HAP-1 (cell line): ENCODE measurements at regions not wholly inside any gene's neighbourhood (a gene's known extent, or its start where the extent isn't known, plus 50 kb on each side); places are given as distances from the start of the nearest gene placed in this dataset.

Experiments used
- DNase-seq, 2 experiments: peaks; one replicate each; pipeline ENCODE4 v3.0.0-alpha.2; 2016 to 2020; ENCODE audit warnings: low spot score in 2 of 2
- H3K27me3 ChIP-seq: fragments of 250-450 bp; sonication (Bioruptor Pico); 2 replicates; pipeline ENCODE4 v1.5.1; 2020; ENCODE audit warnings: low read depth, mild to moderate bottlenecking, moderate library complexity
- H3K36me3 ChIP-seq: fragments of 250-450 bp; sonication (Bioruptor Pico); replicated peaks from 2 replicates; pipeline ENCODE4 v1.5.1; 2020; ENCODE audit warnings: mild to moderate bottlenecking
- H3K4me1 ChIP-seq: fragments of 250-450 bp; sonication (Bioruptor Pico); 2 replicates; pipeline ENCODE4 v1.5.1; 2020; ENCODE audit warnings: mild to moderate bottlenecking
- H3K4me3 ChIP-seq: fragments of 250-450 bp; sonication (Bioruptor Pico); 2 replicates; pipeline ENCODE4 v1.5.1; 2020; ENCODE audit warnings: mild to moderate bottlenecking, moderate library complexity
- H3K9me3 ChIP-seq: fragments of 250-450 bp; sonication (Bioruptor Pico); 2 replicates; pipeline ENCODE4 v1.5.1; 2020; ENCODE audit warnings: mild to moderate bottlenecking, moderate library complexity
- in situ Hi-C: fragments of 300-500 bp; cut with MboI; formaldehyde crosslinking; loops from 3 replicates; pipeline ENCODE4 v1.14.3; 2020; ENCODE audit warnings: low sequenced_read_pairs, inconsistent platforms, mixed read lengths

- Histone ChIP-seq H3K4me3 (no peak overlapping the region), H3K27me3 (peaks cover 32% of the 10 kb centered on the region), H3K36me3 (no peaks in the 10 kb centered on the region), H3K4me1 (no peaks in the 10 kb centered on the region), H3K9me3 (no peaks in the 10 kb centered on the region)
- no peak for DNase-seq
- in situ Hi-C loops: loop anchor here (10.0 kb wide), 1 partner anchor 143 kb away; no protein-coding TSS in a partner anchor
Observed at GRCh38 chr16:66131895-66132294, 234.6 kb upstream of the CDH5 start.

- no peak for DNase-seq
- Histone ChIP-seq H3K4me3 (no peak overlapping the region), H3K27me3 (peaks cover 32% of the 10 kb centered on the region), H3K36me3 (no peaks in the 10 kb centered on the region), H3K9me3 (no peaks in the 10 kb centered on the region), H3K4me1 (no peaks in the 10 kb centered on the region)
- in situ Hi-C loops: loop anchor here (10.0 kb wide), 1 partner anchor 144 kb away; no protein-coding TSS in a partner anchor
Observed at GRCh38 chr16:66131156-66131807, 235.2 kb upstream of the CDH5 start.

DNA sequence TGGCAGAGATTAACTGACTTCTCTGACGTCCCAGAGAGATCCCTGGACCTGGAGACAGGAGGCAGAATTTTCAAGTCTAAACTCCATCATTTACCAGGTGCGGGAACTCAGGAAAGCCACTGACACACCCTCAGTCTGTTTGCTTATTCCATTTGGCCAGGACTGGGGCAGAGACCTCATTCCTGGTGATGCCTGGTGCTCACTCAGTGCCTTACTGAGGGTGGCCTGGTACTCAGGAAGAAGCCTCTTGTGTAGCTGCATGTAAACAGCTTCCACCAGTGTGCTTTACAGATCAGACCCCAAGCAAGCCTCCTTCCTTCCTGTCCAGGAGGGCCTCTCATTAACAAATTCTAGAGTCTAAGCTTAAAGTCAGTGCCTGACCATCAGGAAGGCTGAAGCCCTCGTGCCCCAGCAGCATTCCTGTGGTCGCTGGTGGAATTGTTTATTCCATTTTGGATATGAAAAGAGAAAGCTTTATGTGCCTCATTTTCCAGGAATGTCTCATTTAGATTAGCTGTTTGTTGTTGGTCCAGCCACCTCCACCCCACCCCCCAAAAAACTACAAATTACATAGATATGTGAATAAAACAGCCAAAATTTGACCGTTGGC, 236.1 kb upstream of the CDH5 start:
- no peaks in the 10 kb centered on the region for H3K36me3 ChIP-seq
- no peak for DNase-seq

DNA sequence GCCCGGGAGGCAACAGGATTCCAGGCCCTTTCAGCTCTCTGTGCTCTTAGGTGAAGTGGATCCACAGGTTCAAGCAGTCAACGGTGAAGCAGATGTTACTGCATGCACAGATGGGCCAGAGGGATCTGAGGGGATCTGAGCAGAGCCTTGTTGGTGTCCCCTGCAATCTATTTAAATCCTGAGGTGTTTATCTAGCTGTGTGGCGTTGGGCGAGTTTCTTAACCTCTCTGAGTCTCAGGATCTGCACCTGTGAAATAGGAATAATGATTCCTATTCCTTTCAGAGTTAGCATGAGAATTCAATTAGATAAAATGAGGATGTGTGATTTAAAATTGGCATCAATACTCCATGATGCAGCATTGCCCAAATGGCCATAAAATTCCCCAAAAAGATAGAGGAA, 237.3 kb upstream of the CDH5 start:
- Histone ChIP-seq H3K4me3 (no peak overlapping the region), H3K36me3 (no peaks in the 10 kb centered on the region), H3K9me3 (no peaks in the 10 kb centered on the region), H3K4me1 (no peaks in the 10 kb centered on the region), H3K27me3 (peaks cover 32% of the 10 kb centered on the region)
- in situ Hi-C loops: no loop called here
- DNase-seq: no peak

More for the DNA sequence above, 236.1 kb upstream of the CDH5 start:
- in situ Hi-C loops: loop anchor here (10.0 kb wide), 1 partner anchor 144 kb away; no protein-coding TSS in a partner anchor
- no peaks in the 10 kb centered on the region for H3K4me1 ChIP-seq
- peaks cover 32% of the 10 kb centered on the region for H3K27me3 ChIP-seq
- no peaks in the 10 kb centered on the region for H3K9me3 ChIP-seq
- H3K4me3 ChIP-seq: no peak overlapping the region

GRCh38 chr16:66128371-66128770, 238.1 kb upstream of the CDH5 start:
- no peaks in the 10 kb centered on the region for H3K36me3 ChIP-seq
- H3K9me3 ChIP-seq: no peaks in the 10 kb centered on the region
- in situ Hi-C loops: no loop called here
- no peak for DNase-seq
- peaks cover 32% of the 10 kb centered on the region for H3K27me3 ChIP-seq
- no peaks in the 10 kb centered on the region for H3K4me1 ChIP-seq
- H3K4me3 ChIP-seq: no peak overlapping the region

GRCh38 chr16:66127459-66128370, 238.8 kb upstream of the CDH5 start:
- no peak overlapping the region for H3K4me3 ChIP-seq
- no peaks in the 10 kb centered on the region for H3K36me3 ChIP-seq
- no peak for DNase-seq
- H3K9me3 ChIP-seq: no peaks in the 10 kb centered on the region
- in situ Hi-C loops: no loop called here
- no peaks in the 10 kb centered on the region for H3K4me1 ChIP-seq
- H3K27me3 ChIP-seq: peaks cover 32% of the 10 kb centered on the region

DNA sequence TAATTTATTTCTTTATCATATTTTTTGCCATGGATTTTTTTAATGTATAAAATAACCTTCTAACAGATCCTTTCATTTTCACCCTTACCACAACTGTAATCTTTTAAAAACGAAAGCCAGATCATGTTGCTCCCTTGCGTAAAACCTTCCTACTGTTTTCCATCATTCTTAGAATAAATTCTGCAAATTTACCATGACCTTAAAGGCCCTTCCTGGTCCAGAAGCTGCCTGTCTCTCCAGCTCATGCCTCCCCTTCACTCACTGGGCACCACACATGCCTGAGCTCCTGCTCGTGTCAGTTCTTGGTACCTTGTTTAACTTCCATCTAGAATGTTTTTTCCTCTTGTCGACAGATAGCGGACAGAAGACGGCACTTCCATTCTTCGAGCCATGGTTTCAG, 245.0 kb upstream of the CDH5 start:
- H3K4me1 ChIP-seq: no peaks in the 10 kb centered on the region
- H3K9me3 ChIP-seq: no peaks in the 10 kb centered on the region
- H3K36me3 ChIP-seq: no peaks in the 10 kb centered on the region
- H3K27me3 ChIP-seq: no peaks in the 10 kb centered on the region
- in situ Hi-C loops: no loop called here
- DNase-seq: no peak
- H3K4me3 ChIP-seq: no peak overlapping the region

GRCh38 chr16:66120656-66121055, 245.8 kb upstream of the CDH5 start:
- in situ Hi-C loops: no loop called here
- no peaks in the 10 kb centered on the region for H3K27me3 ChIP-seq
- DNase-seq: no peak
- H3K4me1 ChIP-seq: no peaks in the 10 kb centered on the region
- H3K9me3 ChIP-seq: no peaks in the 10 kb centered on the region
- H3K36me3 ChIP-seq: no peaks in the 10 kb centered on the region
- H3K4me3 ChIP-seq: no peak overlapping the region

DNA sequence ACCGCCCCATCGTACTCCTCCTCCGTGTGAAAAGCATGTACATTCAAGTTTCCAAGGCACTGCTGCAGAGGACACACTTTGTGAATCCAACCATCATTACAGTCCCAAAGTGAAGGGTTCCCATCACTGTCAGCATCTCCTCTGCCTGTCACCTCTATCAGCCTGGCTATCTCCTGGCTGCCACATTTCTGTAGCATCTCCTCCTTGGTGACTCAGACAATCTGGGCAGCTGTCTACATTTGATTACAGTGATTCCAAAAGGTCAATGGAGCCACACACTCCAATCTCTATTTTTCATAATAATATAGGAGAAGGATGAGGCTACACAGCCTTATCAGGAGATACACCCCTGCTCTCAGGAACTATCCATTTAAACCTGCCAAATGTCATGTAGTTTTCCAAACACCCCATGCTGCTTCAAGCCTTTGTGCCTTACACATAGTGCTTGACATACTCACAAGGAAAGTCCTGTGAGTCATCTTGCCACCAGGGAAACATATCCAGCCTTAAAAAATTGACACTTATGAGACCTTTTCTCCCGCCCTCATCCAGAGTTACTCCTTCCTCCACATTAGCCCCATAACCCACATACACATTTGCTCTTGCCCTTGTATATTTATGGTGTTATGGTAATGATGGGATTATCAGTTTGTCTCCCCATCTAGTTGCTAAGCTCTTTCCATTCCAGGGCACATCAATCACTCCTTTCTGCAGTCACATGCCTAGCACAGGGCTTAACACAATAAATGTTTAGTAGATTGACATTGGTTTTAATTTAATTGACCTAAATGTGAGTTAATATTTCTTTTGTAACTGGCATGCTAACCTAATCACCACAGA, 250.1 kb upstream of the CDH5 start:
- Histone ChIP-seq H3K36me3 (no peaks in the 10 kb centered on the region), H3K9me3 (no peaks in the 10 kb centered on the region), H3K4me1 (no peaks in the 10 kb centered on the region), H3K4me3 (no peak overlapping the region), H3K27me3 (no peaks in the 10 kb centered on the region)
- DNase-seq: no peak
- in situ Hi-C loops: no loop called here

DNA sequence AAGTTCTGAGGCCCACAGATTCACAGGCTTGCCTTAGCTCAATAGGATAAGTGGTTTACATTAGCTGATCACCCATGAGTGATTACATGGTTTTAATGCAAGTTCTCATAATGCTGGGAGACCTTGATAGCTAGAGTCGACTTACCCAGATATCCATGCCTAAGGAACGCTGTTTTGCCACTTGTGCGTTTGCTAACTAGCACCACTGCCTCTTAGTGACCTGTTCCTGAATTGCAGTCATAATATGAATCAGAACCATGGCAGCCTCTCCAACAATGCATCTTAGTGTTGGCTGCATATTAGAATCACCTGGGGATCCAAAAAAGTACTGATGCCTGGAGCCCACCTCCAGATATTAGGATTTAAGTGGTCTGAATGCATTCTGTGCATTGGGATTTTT, 251.1 kb upstream of the CDH5 start:
- no peak overlapping the region for H3K4me3 ChIP-seq
- no peaks in the 10 kb centered on the region for H3K4me1 ChIP-seq
- in situ Hi-C loops: no loop called here
- no peaks in the 10 kb centered on the region for H3K27me3 ChIP-seq
- no peaks in the 10 kb centered on the region for H3K36me3 ChIP-seq
- DNase-seq: no peak
- no peaks in the 10 kb centered on the region for H3K9me3 ChIP-seq

DNA sequence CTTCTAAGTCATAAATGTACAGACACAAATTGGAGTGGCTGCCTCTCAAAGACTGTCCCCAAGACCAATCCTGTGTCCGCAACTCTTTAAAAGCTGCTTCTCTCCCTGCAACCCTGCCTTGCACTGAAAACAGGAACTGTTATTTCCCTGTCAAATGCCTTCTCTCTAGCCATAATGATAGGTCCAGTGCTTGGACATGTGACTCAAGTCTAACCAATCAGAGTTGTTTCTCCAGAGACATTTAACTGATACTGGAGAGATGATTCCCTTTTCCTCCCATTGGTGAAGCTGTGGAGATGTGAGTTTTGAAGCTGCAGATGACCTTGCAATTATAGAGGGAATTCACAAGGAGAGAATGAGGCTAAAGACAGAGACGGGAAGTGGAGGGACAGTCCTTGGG, 253.3 kb upstream of the CDH5 start:
- no peaks in the 10 kb centered on the region for H3K27me3 ChIP-seq
- H3K9me3 ChIP-seq: no peaks in the 10 kb centered on the region
- H3K4me1 ChIP-seq: no peaks in the 10 kb centered on the region
- no peaks in the 10 kb centered on the region for H3K36me3 ChIP-seq
- in situ Hi-C loops: no loop called here
- DNase-seq: no peak
- no peak overlapping the region for H3K4me3 ChIP-seq

DNA sequence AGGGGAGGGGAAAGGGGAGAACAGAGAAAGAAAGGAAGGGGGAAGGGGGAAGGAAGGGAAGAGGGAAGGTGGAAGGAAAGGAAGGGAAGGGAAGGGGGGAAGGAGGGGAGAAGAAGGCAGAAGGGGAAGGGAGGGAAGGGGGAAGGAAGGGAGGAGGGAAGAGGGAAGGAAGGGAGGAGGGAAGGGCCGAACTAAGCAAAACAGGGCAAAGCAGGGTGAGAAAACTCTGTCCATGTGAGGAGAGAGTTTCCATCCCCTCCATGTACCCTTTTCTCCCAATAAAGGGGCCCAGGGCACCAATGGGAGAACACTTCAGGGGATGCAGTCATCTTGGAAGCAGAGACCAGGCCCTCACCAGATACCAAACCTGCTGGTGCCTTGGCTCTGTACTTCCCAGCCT, 256.8 kb upstream of the CDH5 start:
- H3K4me3 ChIP-seq: no peak overlapping the region
- H3K4me1 ChIP-seq: no peaks in the 10 kb centered on the region
- H3K27me3 ChIP-seq: no peaks in the 10 kb centered on the region
- no peaks in the 10 kb centered on the region for H3K9me3 ChIP-seq
- no peak for DNase-seq
- H3K36me3 ChIP-seq: no peaks in the 10 kb centered on the region
- in situ Hi-C loops: no loop called here

DNA sequence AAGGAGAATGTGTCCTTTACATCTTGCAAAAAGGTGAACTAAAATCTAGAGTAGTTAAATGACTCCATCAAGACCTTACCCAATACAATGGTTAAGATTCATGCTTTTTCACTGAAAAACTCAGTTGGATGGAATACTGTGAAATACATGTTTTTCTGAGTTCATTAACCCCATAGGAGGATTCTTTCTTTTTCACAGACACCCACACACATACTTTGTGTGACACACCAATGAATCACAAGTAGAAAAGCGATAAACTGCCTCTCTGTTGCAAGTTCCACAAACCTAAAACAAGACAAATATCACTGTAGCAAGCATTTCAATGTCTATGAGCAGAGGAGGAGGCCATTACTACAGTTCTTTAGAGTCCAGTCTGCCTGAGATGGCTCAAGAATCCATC, 258.8 kb upstream of the CDH5 start:
- H3K9me3 ChIP-seq: no peaks in the 10 kb centered on the region
- H3K27me3 ChIP-seq: no peaks in the 10 kb centered on the region
- H3K4me1 ChIP-seq: no peaks in the 10 kb centered on the region
- DNase-seq: no peak
- no peaks in the 10 kb centered on the region for H3K36me3 ChIP-seq
- H3K4me3 ChIP-seq: no peak overlapping the region
- in situ Hi-C loops: no loop called here
